ENCODE measurements at regions not wholly inside any gene's neighbourhood (a gene's known extent, or its start where the extent isn't known, plus 50 kb on each side); places are given as distances from the start of the nearest gene placed in this dataset.

GRCh38 chr9:78543353-78543752 is 246.4 kb downstream of the PSAT1 start:
- Mint-ChIP-seq H3K27ac (no peak overlapping the region), H3K27me3 (no peaks in the 10 kb centered on the region), H3K4me1 (ENCODE audit: low read depth) (no peaks in the 10 kb centered on the region), H3K9me3 (no peaks in the 10 kb centered on the region), H3K4me3 (no peak overlapping the region), H3K36me3 (ENCODE audit: low read depth) (no peaks in the 10 kb centered on the region)
- DNase-seq, result no peak

DNA sequence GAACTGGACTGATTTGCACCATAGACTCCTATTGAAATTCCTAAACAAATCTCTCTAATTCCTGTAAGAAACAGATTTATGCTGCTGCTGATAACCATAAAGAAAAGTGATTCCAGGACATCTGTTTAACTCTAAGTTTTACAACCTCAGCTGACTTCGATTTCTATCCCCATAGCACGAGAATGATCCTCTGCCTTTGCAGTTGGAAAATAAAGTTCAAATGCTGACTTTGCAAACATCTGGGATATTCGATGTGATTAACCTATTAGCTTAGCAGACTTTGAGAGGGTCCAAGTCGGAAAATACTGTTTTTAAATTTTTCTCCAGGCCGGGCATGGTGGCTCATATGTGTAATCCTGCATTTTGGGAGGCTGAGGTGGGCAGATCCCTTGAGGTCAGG is 247.3 kb downstream of the PSAT1 start:
- H3K4me1 Mint-ChIP-seq (ENCODE audit: low read depth), result no peaks in the 10 kb centered on the region
- H3K27ac Mint-ChIP-seq, result no peak overlapping the region

GRCh38 chr9:78547831-78548230 is 250.9 kb downstream of the PSAT1 start:
- H3K27ac Mint-ChIP-seq, result no peak overlapping the region
- no peaks in the 10 kb centered on the region for H3K4me1 Mint-ChIP-seq (ENCODE audit: low read depth)
- no peak overlapping the region for H3K4me3 Mint-ChIP-seq
- H3K9me3 Mint-ChIP-seq, result no peaks in the 10 kb centered on the region
- H3K27me3 Mint-ChIP-seq, result no peaks in the 10 kb centered on the region
- no peak for DNase-seq
- H3K36me3 Mint-ChIP-seq (ENCODE audit: low read depth), result no peaks in the 10 kb centered on the region

More for the DNA sequence above, 247.3 kb downstream of the PSAT1 start:
- Mint-ChIP-seq H3K27me3 (no peaks in the 10 kb centered on the region), H3K36me3 (ENCODE audit: low read depth) (no peaks in the 10 kb centered on the region), H3K4me3 (no peak overlapping the region), H3K9me3 (no peaks in the 10 kb centered on the region)
- no peak for DNase-seq

GRCh38 chr9:78548670-78549069 is 251.7 kb downstream of the PSAT1 start:
- DNase-seq, result no peak
- no peaks in the 10 kb centered on the region for H3K27me3 Mint-ChIP-seq
- no peaks in the 10 kb centered on the region for H3K4me1 Mint-ChIP-seq (ENCODE audit: low read depth)
- no peak overlapping the region for H3K27ac Mint-ChIP-seq
- H3K4me3 Mint-ChIP-seq, result no peak overlapping the region
- H3K36me3 Mint-ChIP-seq (ENCODE audit: low read depth), result no peaks in the 10 kb centered on the region
- no peaks in the 10 kb centered on the region for H3K9me3 Mint-ChIP-seq

DNA sequence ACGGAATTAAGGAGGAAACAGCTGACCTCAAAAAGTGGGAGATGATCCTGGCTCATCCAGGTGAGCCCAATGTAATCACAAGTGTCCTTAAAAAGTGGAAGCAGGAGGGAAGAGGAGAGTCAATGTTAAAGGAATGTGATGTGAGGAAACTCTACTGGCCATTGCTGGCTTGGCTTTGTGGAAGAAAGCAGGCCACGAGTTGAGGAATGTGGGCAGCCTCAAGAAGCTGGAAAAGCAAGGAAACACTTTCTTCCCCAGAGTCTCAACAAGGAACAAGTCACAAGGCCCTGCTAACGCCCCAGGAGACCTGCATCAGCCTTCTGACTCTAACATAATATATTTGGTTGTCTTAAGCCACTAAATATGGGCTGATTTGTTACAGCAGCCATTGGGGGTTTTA is 252.8 kb downstream of the PSAT1 start:
- H3K27ac Mint-ChIP-seq, result no peak overlapping the region

DNA sequence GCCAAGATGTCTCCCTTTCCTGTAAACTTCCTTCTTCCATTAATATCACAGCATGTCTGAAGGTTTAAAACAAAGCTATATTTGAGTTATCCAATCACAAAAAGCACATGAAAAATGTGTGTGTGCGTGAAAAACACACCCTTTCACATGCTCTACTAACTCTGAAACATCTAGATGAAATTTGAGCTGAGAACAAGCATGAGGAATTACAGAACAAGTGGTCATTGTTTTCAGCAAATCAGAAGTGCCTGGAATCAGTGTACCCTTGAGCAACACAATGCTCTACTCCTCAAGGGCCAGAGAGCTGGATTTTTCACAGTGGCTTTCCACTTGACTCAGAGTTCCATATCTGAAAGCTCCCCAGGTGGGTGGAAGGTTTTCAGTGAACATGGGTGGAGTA is 255.9 kb downstream of the PSAT1 start:
- no peaks in the 10 kb centered on the region for H3K27me3 Mint-ChIP-seq
- DNase-seq, result no peak
- H3K27ac Mint-ChIP-seq, result no peak overlapping the region
- H3K9me3 Mint-ChIP-seq, result no peaks in the 10 kb centered on the region
- no peaks in the 10 kb centered on the region for H3K36me3 Mint-ChIP-seq (ENCODE audit: low read depth)
- no peaks in the 10 kb centered on the region for H3K4me1 Mint-ChIP-seq (ENCODE audit: low read depth)
- H3K4me3 Mint-ChIP-seq, result no peak overlapping the region

More for the DNA sequence above, 252.8 kb downstream of the PSAT1 start:
- Mint-ChIP-seq H3K4me1 (ENCODE audit: low read depth) (no peaks in the 10 kb centered on the region), H3K4me3 (no peak overlapping the region), H3K9me3 (no peaks in the 10 kb centered on the region), H3K27me3 (no peaks in the 10 kb centered on the region), H3K36me3 (ENCODE audit: low read depth) (no peaks in the 10 kb centered on the region)
- no peak for DNase-seq

DNA sequence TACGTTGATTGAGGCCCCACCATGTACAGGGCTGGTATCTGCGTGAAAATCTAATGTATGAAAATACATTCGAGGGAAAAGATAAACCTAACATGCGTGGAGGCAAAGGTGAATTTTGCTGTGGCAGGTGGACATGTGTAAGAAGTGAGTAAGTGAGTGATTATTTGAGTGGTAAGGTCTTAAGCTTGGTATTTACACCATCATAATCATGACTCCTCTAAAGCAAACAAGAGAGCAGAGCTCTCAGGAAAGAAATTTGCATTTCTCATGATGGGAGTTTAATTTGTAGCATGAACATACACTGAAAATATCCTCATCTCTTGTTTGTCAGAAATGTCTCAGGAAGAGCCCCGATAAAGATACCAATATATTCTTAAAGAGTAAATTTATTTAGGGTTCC is 260.6 kb downstream of the PSAT1 start:
- Mint-ChIP-seq H3K27me3 (no peaks in the 10 kb centered on the region), H3K4me3 (no peak overlapping the region), H3K27ac (no peak overlapping the region), H3K4me1 (ENCODE audit: low read depth) (no peaks in the 10 kb centered on the region), H3K9me3 (no peaks in the 10 kb centered on the region), H3K36me3 (ENCODE audit: low read depth) (no peaks in the 10 kb centered on the region)
- DNase-seq, result no peak

DNA sequence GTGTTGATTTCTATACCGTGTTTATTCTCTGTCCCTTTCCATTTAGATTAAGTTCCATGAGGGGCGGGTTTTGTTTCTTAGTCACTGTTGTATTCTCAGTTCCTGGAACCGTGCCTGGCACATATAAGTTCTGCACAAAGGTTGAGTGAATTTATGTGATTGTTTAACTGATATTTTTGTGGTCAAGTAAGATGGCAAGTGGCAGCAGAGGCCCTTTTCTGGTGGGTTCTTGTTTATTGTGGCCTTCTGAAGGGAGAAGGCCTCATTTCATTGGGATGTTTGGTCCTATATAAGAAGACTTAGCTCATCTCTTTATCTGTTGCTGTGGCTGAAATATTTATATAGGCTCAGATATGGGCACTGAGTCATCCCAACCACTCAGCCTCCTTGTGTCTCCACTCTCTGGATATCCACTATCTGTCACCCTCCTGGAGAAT is 262.5 kb downstream of the PSAT1 start:
- H3K4me1 Mint-ChIP-seq (ENCODE audit: low read depth), result no peaks in the 10 kb centered on the region
- no peak overlapping the region for H3K27ac Mint-ChIP-seq
- no peaks in the 10 kb centered on the region for H3K36me3 Mint-ChIP-seq (ENCODE audit: low read depth)
- DNase-seq, result no peak
- H3K27me3 Mint-ChIP-seq, result peaks cover 2% of the 10 kb centered on the region
- no peak overlapping the region for H3K4me3 Mint-ChIP-seq
- no peaks in the 10 kb centered on the region for H3K9me3 Mint-ChIP-seq

DNA sequence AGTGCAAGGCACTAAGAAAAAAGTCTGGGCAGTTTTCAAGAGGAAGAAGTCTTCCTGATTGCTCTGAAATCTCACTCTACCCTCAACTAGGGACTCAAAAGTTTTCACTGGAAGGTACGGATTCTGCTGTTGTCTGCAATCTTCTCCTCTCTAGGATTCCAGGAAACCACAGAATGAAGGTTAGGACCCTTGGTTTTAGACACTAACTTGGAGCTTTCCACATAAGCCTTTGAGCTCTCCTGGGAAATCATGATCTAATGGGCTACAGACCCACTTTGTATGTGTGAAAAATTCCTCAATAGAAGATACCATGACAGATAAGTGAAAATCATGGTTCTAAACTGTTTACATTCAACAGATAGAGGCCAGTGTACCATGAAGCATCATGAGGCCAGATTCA is 265.1 kb downstream of the PSAT1 start:
- Mint-ChIP-seq H3K9me3 (no peaks in the 10 kb centered on the region), H3K27ac (no peak overlapping the region), H3K27me3 (peaks cover 2% of the 10 kb centered on the region), H3K4me1 (ENCODE audit: low read depth) (no peaks in the 10 kb centered on the region), H3K36me3 (ENCODE audit: low read depth) (no peaks in the 10 kb centered on the region), H3K4me3 (no peak overlapping the region)
- DNase-seq, result no peak

GRCh38 chr9:78563269-78563668 is 266.3 kb downstream of the PSAT1 start:
- Mint-ChIP-seq H3K36me3 (ENCODE audit: low read depth) (no peaks in the 10 kb centered on the region), H3K4me3 (no peak overlapping the region), H3K9me3 (no peaks in the 10 kb centered on the region), H3K27me3 (peaks cover 2% of the 10 kb centered on the region), H3K27ac (no peak overlapping the region), H3K4me1 (ENCODE audit: low read depth) (no peaks in the 10 kb centered on the region)
- no peak for DNase-seq

- H3K4me3 Mint-ChIP-seq, result no peak overlapping the region
- H3K27me3 Mint-ChIP-seq, result peaks cover 2% of the 10 kb centered on the region
- H3K9me3 Mint-ChIP-seq, result no peaks in the 10 kb centered on the region
- no peak overlapping the region for H3K27ac Mint-ChIP-seq
- no peak for DNase-seq
- no peaks in the 10 kb centered on the region for H3K36me3 Mint-ChIP-seq (ENCODE audit: low read depth)
- no peaks in the 10 kb centered on the region for H3K4me1 Mint-ChIP-seq (ENCODE audit: low read depth)
These were observed 268.6 kb downstream of the PSAT1 start for GRCh38 chr9:78565481-78565880.

GRCh38 chr9:78566521-78566920 is 269.6 kb downstream of the PSAT1 start:
- Mint-ChIP-seq H3K36me3 (ENCODE audit: low read depth) (no peaks in the 10 kb centered on the region), H3K4me3 (no peak overlapping the region), H3K9me3 (no peaks in the 10 kb centered on the region), H3K27me3 (peaks cover 2% of the 10 kb centered on the region), H3K4me1 (ENCODE audit: low read depth) (no peaks in the 10 kb centered on the region), H3K27ac (no peak overlapping the region)
- no peak for DNase-seq

- H3K4me1 Mint-ChIP-seq (ENCODE audit: low read depth), result no peaks in the 10 kb centered on the region
- H3K4me3 Mint-ChIP-seq, result no peak overlapping the region
- no peaks in the 10 kb centered on the region for H3K9me3 Mint-ChIP-seq
- H3K27ac Mint-ChIP-seq, result no peak overlapping the region
- DNase-seq, result no peak
- peaks cover 2% of the 10 kb centered on the region for H3K27me3 Mint-ChIP-seq
- H3K36me3 Mint-ChIP-seq (ENCODE audit: low read depth), result no peaks in the 10 kb centered on the region
These were observed 270.2 kb downstream of the PSAT1 start for GRCh38 chr9:78566948-78567675.

GRCh38 chr9:78567693-78568092 is 270.8 kb downstream of the PSAT1 start:
- Mint-ChIP-seq H3K27me3 (peaks cover 2% of the 10 kb centered on the region), H3K9me3 (no peaks in the 10 kb centered on the region), H3K4me3 (no peak overlapping the region), H3K36me3 (ENCODE audit: low read depth) (no peaks in the 10 kb centered on the region), H3K27ac (no peak overlapping the region), H3K4me1 (ENCODE audit: low read depth) (no peaks in the 10 kb centered on the region)
- DNase-seq, result no peak

GRCh38 chr9:78568774-78569173 is 271.8 kb downstream of the PSAT1 start:
- no peaks in the 10 kb centered on the region for H3K36me3 Mint-ChIP-seq (ENCODE audit: low read depth)
- H3K27ac Mint-ChIP-seq, result no peak overlapping the region

GRCh38 chr9:78572266-78572665 is 275.3 kb downstream of the PSAT1 start:
- no peaks in the 10 kb centered on the region for H3K27me3 Mint-ChIP-seq
- H3K4me3 Mint-ChIP-seq, result no peak overlapping the region
- H3K27ac Mint-ChIP-seq, result no peak overlapping the region
- H3K9me3 Mint-ChIP-seq, result no peaks in the 10 kb centered on the region
- DNase-seq, result no peak
- no peaks in the 10 kb centered on the region for H3K4me1 Mint-ChIP-seq (ENCODE audit: low read depth)
- H3K36me3 Mint-ChIP-seq (ENCODE audit: low read depth), result no peaks in the 10 kb centered on the region

More at GRCh38 chr9:78568774-78569173, 271.8 kb downstream of the PSAT1 start:
- H3K4me1 Mint-ChIP-seq (ENCODE audit: low read depth), result no peaks in the 10 kb centered on the region
- DNase-seq, result no peak
- no peaks in the 10 kb centered on the region for H3K9me3 Mint-ChIP-seq
- no peaks in the 10 kb centered on the region for H3K27me3 Mint-ChIP-seq
- H3K4me3 Mint-ChIP-seq, result no peak overlapping the region
